HG03521 (cell line): ENCODE measurements at regions not wholly inside any gene's neighbourhood (a gene's known extent, or its start where the extent isn't known, plus 50 kb on each side); places are given as distances from the start of the nearest gene placed in this dataset.

Experiments used
- ATAC-seq: cut with Tn5 transposase; IDR thresholded peaks from one replicate; pipeline ENCODE4 v1.9.1; 2021; ENCODE audit warnings: mild to moderate bottlenecking, moderate library complexity; ENCODE audit not compliant: unreplicated experiment

DNA sequence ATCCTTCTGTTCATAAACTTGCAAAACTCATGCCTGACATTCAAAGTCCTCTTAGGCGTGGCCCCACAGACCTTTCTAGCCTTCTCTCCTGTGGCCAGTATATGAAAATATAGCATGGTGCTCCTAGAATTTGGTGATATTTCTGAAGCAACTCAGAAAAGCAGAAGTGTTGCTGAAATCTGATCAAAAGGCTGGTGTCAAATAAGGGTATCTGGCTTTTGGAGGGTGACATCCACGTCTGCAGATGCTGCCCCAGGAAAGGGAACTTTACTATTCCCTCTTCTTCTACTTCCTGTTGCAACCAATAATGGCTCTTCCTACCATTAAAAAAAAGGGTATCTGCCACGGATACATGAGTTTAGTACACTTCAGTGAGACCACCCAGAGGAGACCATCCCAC, 83.9 kb upstream of the RPS6KA3 start:
- ATAC-seq, result no peak

DNA sequence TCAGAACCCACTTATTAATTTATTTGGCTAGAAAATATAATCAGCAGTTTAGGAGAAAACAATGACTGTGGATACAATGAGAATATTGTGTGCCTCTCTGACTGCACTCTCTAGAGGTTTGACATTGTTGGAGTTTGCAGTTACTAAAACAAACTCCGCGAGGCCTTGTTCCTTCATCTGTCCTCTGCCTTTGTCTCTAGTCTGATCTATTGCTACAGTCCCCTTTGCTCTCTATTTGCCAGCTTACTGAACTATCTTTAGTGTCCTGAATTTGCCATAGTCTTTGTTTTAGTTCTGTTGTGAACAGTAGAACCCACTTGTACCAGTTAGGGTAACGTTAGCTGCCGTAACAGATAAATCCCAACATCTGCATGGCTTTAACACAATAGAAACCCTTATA, 81.4 kb upstream of the RPS6KA3 start:
- no peak for ATAC-seq

DNA sequence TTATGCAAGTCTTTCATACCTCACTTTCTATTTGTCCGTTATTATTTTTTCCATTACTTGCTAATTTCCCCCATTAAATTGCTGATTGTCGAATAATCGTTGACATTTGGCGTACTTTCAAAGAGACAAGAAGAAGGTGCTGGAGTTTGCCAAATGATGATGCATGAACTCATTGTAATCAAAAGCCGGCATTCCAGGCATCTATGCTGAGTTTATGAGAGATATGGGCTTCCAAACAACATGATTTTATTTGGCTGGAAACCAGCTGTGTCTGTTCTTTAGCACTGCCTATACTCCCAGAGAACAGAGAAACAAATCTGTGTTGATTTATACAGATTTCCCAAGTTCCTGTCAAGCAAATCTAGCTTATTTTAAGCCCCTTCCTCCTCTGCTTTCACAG, 80.8 kb upstream of the RPS6KA3 start:
- ATAC-seq, result no peak

DNA sequence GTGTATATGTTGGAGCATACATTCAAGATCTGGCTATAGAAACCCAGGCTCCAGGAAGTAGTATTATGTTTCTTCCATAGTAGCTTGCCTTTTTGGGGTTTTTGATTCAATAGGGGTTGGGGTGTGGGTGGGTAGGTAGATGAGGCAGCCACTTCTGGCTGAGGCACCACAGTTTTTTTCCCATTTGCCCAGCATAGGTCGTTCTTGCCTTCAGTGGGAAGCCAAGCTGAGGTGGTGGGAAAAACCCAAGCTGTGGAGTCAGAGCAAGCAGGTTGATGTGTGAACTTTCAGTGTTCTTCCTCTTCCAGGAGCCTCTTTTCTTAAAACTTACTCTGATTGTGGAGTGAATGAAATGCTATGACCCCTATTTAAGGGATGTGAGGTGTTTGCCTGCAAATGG, 67.0 kb upstream of the RPS6KA3 start:
- no peak for ATAC-seq

DNA sequence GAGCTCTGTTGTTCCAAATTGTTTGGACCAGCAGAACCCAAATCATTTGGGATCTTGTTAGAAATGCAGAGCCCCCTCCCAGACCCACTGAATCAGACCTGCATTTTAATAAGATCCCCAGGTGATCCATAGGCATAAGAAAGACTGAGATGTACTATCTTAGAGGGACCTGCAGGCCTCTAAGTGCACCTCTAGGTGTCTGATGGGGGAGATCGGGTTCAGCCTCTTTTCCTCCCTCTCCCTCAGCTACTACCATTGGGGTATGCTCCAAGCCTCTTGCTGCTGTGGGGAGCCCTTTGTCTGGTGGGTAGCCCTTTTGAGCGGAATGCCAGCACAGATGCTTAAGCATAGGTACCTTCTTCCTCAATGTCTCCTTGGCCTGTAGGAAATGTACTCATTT, 63.8 kb upstream of the RPS6KA3 start:
- no peak for ATAC-seq

DNA sequence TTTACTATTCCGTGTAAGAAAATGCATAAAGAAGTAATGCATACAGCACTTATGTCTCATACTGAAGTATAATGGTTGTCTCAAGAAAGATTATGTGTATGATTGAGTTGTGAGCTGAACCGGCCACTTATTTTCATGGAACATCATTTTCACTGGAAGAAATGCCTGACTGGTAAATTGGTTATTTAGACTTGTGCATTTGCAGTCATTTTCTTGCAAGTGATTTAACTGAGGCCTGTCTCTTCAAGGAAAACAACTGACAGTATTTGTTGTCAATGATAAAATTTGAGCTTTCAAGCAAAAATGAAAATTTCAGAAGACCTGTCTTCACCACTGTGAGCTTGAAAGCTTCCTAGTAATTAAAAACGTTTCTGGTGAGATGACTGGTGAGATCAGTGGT, 62.7 kb upstream of the RPS6KA3 start:
- ATAC-seq, result no peak

DNA sequence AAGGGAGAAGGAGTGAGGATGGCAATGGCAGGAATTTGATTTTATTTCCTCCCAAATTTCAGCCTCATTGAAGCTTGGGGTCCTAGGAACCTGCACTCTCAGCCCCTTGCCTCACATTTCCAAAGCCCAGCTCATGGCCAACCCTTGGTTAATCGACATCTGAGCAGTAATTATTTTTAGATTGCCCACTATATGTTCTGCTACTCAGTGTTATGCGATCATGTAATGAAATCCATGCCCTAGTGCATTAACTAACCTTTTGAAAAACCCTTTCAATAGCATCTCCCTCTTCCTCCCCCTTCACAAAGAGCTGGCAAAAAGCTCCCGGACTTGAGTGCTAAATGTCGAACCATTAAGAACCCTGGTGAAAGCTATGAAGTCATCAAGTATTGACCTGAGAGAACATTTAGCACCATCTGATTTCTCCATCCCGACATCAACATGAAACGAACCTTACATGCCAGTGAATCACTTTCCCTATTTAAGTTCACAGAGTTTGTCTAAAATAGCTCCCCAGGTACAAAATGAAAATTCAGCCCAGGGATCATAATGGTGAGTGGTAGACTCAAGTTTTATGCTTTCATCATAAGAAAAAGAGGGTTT, 59.2 kb upstream of the RPS6KA3 start:
- ATAC-seq, result no peak

DNA sequence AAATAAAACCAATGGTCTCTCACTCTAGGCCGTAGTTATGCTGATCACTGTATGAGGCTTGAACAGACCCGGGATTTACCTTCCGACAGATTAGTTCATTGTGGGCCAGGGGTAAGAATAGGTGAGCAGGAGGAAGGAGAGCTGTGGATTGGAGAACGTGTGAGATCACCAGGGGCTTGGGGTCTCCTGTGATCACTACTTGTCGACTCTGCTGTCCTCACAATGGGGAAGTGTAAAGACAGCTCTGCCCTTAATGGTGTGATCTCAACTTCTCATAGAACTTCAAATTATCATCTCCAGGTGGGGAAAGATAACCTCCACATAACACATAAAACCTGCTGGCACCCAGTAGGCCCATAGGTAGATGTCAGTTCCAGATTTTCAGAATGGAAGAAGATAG, 56.2 kb upstream of the RPS6KA3 start:
- no peak for ATAC-seq

DNA sequence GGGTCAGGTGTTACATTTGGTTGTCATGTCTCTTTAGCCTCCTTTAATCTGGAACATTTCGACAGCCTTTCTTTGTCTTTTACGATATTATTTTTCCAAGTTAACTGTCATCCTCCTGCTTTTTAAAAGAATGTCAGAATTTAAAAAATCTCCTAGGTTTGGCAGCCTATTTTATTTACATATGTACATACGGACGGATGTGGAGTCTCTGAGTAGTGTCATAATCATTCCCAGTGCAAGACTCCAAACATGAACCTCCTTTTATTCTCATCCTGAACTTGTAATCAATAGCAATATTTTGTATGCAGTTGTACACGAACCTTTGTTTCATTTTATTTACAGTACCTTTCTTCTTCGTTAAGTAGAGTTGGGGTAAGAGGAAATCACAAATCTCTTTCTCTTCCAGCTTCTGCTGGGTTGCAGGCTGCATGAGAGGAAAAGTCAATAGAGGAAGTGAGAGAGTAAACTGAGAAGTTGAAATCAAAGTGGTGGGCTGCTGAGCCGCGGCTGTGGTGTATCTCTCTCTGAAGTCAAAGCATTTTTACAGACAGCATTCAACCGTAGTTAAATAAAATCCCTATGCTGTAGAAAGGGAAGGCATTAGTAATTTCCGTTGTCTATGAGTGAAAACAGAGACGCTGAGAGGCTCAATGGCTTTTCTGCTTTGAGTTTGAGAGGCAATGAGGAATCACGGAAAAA, 53.9 kb upstream of the RPS6KA3 start:
- ATAC-seq, result peak; percentile 97

DNA sequence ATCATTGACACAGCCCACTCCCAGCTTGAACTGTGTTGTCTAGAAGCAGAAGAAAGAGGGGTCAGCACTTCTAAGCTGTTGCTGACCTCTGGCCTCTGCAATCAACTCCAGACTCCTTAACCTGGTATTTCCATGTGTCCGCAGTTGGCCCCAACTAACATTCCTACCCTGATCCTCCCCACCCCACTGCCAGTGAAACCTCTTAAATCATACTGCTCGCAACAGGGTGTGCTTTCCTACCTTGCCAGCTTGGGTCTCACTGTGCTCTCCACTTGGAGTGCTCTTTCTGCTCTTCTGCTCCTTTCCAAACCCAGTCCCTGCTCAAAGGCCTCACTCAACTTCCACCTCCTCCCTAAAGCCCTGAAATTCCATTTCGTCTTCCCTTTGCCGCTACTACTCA, 52.3 kb upstream of the RPS6KA3 start:
- ATAC-seq, result no peak

DNA sequence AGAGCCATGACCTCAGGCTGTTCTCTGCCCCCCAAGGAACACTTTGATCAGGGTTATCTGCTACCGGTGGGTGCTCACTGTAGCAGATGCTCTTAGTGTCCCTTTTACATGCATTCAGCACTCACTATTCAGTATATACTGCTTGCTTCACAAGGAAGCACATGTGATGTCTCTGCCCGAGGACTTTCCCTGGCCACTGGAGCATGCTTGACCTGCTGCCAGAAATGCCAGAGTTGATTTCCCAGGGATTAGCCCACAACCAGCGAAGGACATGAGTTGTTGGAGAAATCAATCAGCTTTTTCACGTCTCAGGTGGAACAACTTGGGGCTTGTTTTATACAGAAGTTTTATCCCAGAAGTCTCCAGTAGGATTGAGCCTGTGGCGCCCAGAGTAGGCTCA, 51.2 kb upstream of the RPS6KA3 start:
- no peak for ATAC-seq
